SJCRH30 (cell line): ENCODE measurements at regions not wholly inside any gene's neighbourhood (a gene's known extent, or its start where the extent isn't known, plus 50 kb on each side); places are given as distances from the start of the nearest gene placed in this dataset.

ENCODE experiments used
- DNase-seq, 2 experiments: peaks; one replicate each; pipeline ENCODE4 v3.0.0-alpha.2; 2015 to 2020
- H3K27ac ChIP-seq: fragments of 250-450 bp; sonication (Bioruptor Pico); 2 replicates; pipeline ENCODE4 v1.5.1; 2020; ENCODE audit warnings: mild to moderate bottlenecking, moderate library complexity
- H3K27me3 ChIP-seq: fragments of 250-450 bp; sonication (Bioruptor Pico); 2 replicates; pipeline ENCODE4 v1.5.1; 2020; ENCODE audit warnings: mild to moderate bottlenecking, moderate library complexity
- H3K36me3 ChIP-seq: fragments of 250-450 bp; sonication (Bioruptor Pico); 2 replicates; pipeline ENCODE4 v1.5.1; 2020; ENCODE audit warnings: mild to moderate bottlenecking, moderate library complexity
- H3K4me1 ChIP-seq: fragments of 250-450 bp; sonication (Bioruptor Pico); 2 replicates; pipeline ENCODE4 v1.5.1; 2020; ENCODE audit warnings: mild to moderate bottlenecking, moderate library complexity
- H3K4me3 ChIP-seq: fragments of 250-450 bp; sonication (Bioruptor Pico); 2 replicates; pipeline ENCODE4 v1.5.1; 2020; ENCODE audit warnings: mild to moderate bottlenecking, moderate library complexity
- H3K9me3 ChIP-seq: fragments of 250-450 bp; sonication (Bioruptor Pico); replicated peaks from 2 replicates; pipeline ENCODE4 v1.5.1; 2020; ENCODE audit warnings: mild to moderate bottlenecking, moderate library complexity

DNA sequence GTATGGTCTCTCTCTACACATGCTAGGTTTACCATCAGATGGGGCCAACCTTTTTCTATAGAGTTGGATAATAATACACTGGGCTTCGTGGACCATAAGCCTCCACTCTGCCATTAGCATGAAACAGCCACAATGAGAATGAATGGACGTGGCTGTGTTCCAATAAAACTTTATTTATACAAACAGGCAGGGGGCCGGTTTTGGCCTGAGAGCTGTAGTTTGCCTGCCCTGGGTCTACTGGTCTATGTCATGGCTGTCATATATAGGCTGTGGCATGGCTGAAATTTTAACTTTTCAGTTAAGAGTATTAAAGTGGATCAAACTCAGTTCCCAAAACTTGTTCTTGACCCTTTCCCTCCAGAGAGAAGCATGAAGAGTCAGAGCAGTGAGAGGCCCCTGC lies 120.3 kb upstream of the MYL2 start:
- no peak overlapping the region for H3K27ac ChIP-seq
- H3K36me3 ChIP-seq: no peaks in the 10 kb centered on the region
- H3K27me3 ChIP-seq: peaks cover 4% of the 10 kb centered on the region; the same call in 1 of the 2 replicates
- H3K4me1 ChIP-seq: no peaks in the 10 kb centered on the region
- DNase-seq: no peak
- no peak overlapping the region for H3K4me3 ChIP-seq
- no peaks in the 10 kb centered on the region for H3K9me3 ChIP-seq

DNA sequence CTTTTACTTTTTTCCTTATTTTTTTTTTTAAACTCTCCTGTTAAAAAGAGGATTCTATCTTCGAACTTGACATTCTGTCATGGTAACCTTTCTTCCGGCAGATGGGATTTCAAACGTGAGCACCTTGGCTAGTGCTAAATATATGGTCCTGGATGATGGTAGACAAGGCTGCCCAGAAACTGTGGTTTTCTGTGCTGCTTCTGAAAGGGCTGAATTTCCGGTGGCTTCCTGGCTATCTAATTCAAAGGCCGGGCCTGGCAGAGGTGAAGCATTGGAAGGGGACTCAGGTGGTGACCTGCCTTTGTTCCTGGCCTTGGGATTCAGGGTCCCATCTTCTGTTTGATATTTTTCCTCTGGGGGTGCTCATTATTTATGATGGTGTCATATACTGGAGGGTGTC lies 118.6 kb upstream of the MYL2 start:
- Histone ChIP-seq H3K4me1 (no peaks in the 10 kb centered on the region), H3K9me3 (no peaks in the 10 kb centered on the region), H3K36me3 (no peaks in the 10 kb centered on the region), H3K4me3 (no peak overlapping the region), H3K27me3 (peaks cover 4% of the 10 kb centered on the region; the same call in 1 of the 2 replicates), H3K27ac (no peak overlapping the region)
- no peak for DNase-seq

DNA sequence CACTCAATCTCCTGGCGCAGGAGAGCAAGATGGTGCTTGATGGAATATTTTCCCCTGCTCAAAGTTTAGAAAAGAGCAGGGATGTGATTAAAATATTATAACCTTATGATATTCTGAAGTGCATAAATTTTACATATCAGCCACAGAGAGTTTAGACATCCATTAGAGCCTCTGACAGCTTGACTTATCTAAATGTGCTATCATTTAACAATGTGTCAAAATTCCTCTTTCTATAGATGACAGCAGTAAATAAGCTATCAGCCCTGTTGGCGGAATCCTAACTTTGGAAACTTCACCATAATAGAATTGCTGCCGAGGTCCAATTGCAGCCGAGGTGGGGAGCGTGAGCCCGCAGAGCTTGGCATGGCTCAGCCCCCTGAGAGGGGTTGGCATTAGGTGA lies 117.7 kb upstream of the MYL2 start:
- H3K9me3 ChIP-seq: no peaks in the 10 kb centered on the region
- H3K4me3 ChIP-seq: no peak overlapping the region
- H3K36me3 ChIP-seq: no peaks in the 10 kb centered on the region
- no peaks in the 10 kb centered on the region for H3K4me1 ChIP-seq
- peaks cover 4% of the 10 kb centered on the region; the same call in 1 of the 2 replicates for H3K27me3 ChIP-seq
- no peak for DNase-seq
- H3K27ac ChIP-seq: no peak overlapping the region

GRCh38 chr12:111037047-111037446 lies 116.7 kb upstream of the MYL2 start:
- no peaks in the 10 kb centered on the region for H3K9me3 ChIP-seq
- no peak overlapping the region for H3K27ac ChIP-seq
- peaks cover 4% of the 10 kb centered on the region; the same call in 1 of the 2 replicates for H3K27me3 ChIP-seq
- DNase-seq: no peak
- H3K36me3 ChIP-seq: no peaks in the 10 kb centered on the region
- H3K4me1 ChIP-seq: no peaks in the 10 kb centered on the region
- no peak overlapping the region for H3K4me3 ChIP-seq

DNA sequence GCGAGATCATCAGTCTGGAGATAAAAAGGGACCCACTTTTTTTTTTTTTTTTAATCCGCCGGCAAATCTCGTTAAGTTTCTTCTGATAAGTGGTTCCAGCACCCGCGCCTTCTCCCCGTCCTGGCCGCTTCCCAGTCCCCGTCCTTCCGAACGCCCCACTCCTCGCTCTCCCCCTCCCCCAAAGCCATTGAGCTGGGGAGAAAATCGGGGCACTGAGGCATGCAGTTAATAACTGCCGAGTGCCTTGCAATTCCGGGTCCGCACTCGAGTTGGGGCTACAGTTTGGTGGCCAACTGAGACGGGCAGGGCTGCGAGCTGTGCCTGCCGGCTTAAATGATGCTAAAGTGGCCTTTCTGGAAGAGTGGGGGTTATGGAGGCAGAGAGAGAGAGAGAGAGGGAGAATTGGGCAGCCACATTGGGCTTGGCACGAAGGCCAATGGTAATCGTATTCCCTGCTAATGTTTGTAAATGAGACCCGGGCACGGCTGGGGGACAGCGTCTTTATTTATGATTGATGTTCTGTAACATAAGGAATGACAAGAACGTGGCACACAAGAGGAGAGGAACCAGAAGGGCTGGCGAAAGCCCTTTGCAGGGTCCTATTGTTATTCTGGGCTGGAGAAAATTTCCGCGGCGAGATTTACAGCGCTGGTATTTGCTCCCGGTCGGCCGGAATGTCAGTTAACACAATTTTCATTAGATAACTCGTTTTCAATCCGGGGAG lies 115.4 kb upstream of the MYL2 start:
- no peaks in the 10 kb centered on the region for H3K9me3 ChIP-seq
- no peaks in the 10 kb centered on the region for H3K36me3 ChIP-seq
- no peak overlapping the region for H3K27ac ChIP-seq
- DNase-seq: no peak
- H3K27me3 ChIP-seq: peaks cover 7% of the 10 kb centered on the region; the same call in 1 of the 2 replicates
- H3K4me1 ChIP-seq: no peaks in the 10 kb centered on the region
- no peak overlapping the region for H3K4me3 ChIP-seq

GRCh38 chr12:111034886-111035577 lies 114.7 kb upstream of the MYL2 start:
- H3K36me3 ChIP-seq: no peaks in the 10 kb centered on the region
- no peak overlapping the region for H3K4me3 ChIP-seq
- peaks cover 7% of the 10 kb centered on the region; the same call in 1 of the 2 replicates for H3K27me3 ChIP-seq
- H3K4me1 ChIP-seq: no peaks in the 10 kb centered on the region
- H3K9me3 ChIP-seq: no peaks in the 10 kb centered on the region
- no peak overlapping the region for H3K27ac ChIP-seq
- no peak for DNase-seq

DNA sequence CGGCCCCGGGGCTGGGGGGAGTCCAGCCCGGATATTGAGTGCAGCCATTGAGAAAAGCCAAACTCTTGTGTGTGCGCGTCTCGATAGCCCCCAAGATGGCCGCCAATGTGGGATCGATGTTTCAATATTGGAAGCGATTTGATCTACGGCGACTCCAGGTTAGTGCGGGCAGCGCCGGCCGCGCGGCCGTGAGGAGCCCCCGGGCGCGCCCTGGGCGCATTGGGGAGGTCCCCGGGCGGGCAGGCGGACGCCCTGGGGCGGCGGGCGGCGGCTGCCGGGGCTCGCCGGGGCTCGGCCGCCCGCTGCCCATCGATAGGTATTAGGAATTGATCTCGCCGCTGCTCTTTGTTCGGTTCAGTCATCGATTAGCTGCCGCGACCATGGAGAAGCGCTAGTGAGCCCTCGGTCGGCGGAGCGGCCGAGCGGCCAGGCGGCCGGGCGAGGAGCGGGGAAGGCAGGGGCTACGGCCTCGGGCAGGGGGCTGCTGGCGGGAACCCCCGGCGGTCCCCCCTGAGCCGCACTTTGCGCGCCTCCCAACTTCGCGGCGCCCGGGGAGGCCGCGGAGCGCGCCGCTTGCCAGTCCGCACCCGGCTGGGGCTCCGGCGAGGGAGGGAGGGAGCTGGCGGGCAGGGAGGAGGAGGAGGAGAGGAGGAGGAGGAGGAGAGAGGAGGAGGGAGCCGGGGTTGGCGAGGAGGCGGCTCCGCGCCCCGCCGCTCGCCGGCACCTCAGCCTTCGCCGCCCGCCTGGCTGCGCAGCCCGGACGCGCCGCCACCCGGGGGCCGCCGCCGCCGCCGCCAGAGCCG lies 113.9 kb upstream of the MYL2 start, which contains the start of gene CUX2:
CUX2 (plus strand) TSS at position 83 of the 803 bp plus-strand sequence.
- Histone ChIP-seq H3K4me3 (no peak within 1 kb of the TSS), H3K9me3 (no peaks in the 10 kb centered on the region), H3K27ac (no peak within 1 kb of the TSS), H3K36me3 (no peaks in the 10 kb centered on the region), H3K27me3 (peaks cover 7% of the 10 kb centered on the region; the same call in 1 of the 2 replicates), H3K4me1 (no peaks in the 10 kb centered on the region)
- no peak for DNase-seq

DNA sequence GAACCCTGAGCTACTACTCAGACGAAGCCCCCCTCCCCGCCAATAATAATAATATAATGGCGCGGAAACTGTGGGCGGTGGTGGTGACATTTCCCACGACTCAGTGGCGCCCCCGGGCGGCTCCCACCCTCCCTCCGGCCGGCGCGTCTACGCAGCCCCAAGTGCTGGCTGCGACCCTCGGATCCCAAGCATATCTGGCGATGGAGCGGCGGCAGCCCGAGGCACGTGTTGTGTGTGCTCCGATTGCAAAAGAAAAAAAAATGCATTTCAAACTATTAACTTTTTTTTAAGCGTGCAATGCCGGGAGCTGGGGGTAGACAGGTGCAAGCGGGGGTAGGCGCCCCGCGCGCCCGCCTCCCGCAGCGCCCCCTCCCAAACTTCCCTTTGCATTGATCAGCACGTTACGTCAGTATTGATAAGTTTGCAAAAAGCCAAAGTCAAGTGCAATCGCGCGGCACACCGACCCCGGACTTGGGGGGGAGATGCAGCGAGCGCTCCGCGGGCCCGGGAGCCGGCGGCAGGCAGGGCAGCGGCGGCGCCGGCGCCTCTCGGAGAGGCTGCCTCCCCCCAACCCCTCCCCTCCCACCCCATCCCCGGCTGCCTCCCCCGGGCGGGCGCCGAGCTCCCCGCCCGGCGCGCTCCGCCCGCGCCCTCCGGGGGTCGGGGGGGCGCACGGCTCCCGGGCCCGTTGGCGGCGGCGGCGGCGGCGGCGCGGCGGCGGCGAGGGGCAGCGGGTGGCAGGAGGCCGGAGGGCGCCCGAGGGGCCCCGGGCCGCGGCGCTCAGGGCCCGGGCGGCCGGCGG lies 113.1 kb upstream of the MYL2 start:
- Histone ChIP-seq H3K4me1 (no peaks in the 10 kb centered on the region), H3K27ac (no peak overlapping the region), H3K36me3 (no peaks in the 10 kb centered on the region), H3K4me3 (no peak overlapping the region), H3K9me3 (no peaks in the 10 kb centered on the region), H3K27me3 (peaks cover 7% of the 10 kb centered on the region; the same call in 1 of the 2 replicates)
- DNase-seq: no peak

GRCh38 chr12:111032591-111032919 lies 112.2 kb upstream of the MYL2 start:
- H3K36me3 ChIP-seq: no peaks in the 10 kb centered on the region
- DNase-seq: no peak
- H3K9me3 ChIP-seq: no peaks in the 10 kb centered on the region
- H3K27ac ChIP-seq: no peak overlapping the region
- no peak overlapping the region for H3K4me3 ChIP-seq
- no peaks in the 10 kb centered on the region for H3K4me1 ChIP-seq
- 0 out of 2 replicates have a peak, but pooled peaks cover 3% of the 10 kb centered on the region for H3K27me3 ChIP-seq

DNA sequence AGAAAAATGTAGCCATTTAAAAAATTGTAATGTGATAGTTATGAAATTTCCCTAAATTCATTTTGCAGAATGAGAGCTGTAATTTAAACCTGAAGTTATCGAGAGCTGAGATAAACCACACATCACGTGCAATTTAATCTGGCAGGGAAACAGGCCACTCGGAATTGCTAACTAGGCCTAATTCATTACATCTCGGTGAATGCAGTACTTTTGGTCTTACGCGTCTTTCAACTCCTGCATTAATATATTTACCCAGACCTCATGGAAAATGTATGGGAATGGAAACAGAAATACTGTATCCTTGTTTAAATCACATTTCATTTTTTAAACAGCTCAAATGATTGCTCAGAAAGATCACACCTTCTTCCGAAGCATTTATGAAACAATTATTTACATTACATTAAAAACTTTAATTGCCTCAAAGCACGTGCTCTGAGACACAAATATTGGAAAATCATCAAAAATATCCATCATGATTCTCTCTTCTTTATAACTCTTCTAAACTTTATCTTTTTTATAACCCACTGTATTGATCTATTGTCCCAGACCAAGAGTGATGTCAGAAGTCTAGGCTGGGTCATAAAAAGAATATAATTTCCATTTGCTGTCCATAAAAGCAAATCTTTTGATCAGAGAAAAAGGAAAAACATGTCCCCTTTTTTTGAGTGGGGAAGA lies 111.7 kb upstream of the MYL2 start:
- 0 out of 2 replicates have a peak, but pooled peaks cover 3% of the 10 kb centered on the region for H3K27me3 ChIP-seq

GRCh38 chr12:111030800-111031199 lies 110.4 kb upstream of the MYL2 start:
- DNase-seq: no peak
- no peak overlapping the region for H3K4me3 ChIP-seq
- H3K36me3 ChIP-seq: no peaks in the 10 kb centered on the region
- no peaks in the 10 kb centered on the region for H3K9me3 ChIP-seq
- H3K27ac ChIP-seq: no peak overlapping the region
- no peaks in the 10 kb centered on the region for H3K4me1 ChIP-seq
- 0 out of 2 replicates have a peak, but pooled peaks cover 3% of the 10 kb centered on the region for H3K27me3 ChIP-seq

More for the DNA sequence above, 111.7 kb upstream of the MYL2 start:
- Histone ChIP-seq H3K4me3 (no peak overlapping the region), H3K4me1 (no peaks in the 10 kb centered on the region), H3K36me3 (no peaks in the 10 kb centered on the region), H3K9me3 (no peaks in the 10 kb centered on the region), H3K27ac (no peak overlapping the region)
- no peak for DNase-seq

DNA sequence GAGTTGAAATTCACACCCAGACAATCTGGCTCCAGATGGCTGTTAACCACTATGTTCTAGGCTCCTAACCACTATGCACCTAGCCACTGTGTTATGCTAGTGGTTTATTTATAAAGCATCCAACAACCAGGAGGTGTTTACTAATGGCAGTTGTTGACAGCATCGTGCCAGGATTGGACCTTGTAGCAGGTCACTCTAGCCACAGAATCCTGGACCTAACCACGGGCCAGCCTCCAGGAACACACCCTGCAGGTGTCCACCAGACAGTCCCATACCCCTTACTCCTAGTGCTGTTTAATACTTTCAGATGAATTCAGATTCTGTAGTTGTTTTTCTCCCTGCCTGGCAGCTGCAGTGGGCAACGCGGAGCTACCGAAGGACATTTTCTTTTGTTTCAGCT lies 109.4 kb upstream of the MYL2 start:
- H3K4me1 ChIP-seq: no peaks in the 10 kb centered on the region
- 0 out of 2 replicates have a peak, but pooled peaks cover 3% of the 10 kb centered on the region for H3K27me3 ChIP-seq
- no peak for DNase-seq

DNA sequence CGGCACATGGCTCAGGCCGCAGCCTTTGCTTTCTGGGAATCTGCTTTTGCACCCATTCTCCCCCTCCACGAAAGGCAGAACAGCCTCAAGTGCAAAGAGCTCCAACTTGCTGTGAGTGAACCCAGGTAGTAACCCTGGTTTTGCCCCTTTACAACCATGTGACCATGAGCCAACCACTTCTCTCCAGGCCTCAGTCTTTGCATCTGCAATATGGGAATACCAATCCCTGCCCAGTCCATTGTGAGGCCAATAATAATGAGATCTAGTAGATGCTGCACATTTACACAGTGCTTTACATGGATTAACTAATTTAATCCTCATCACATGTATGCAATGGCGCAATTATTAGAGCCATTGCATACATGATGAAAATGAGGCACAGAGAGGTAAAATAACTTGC lies 108.9 kb upstream of the MYL2 start:
- Histone ChIP-seq H3K4me1 (no peaks in the 10 kb centered on the region), H3K36me3 (no peaks in the 10 kb centered on the region), H3K27ac (no peak overlapping the region), H3K9me3 (no peaks in the 10 kb centered on the region), H3K4me3 (no peak overlapping the region), H3K27me3 (0 out of 2 replicates have a peak, but pooled peaks cover 3% of the 10 kb centered on the region)
- DNase-seq: no peak

More for the DNA sequence above, 109.4 kb upstream of the MYL2 start:
- no peak overlapping the region for H3K4me3 ChIP-seq
- H3K9me3 ChIP-seq: no peaks in the 10 kb centered on the region
- H3K27ac ChIP-seq: no peak overlapping the region
- no peaks in the 10 kb centered on the region for H3K36me3 ChIP-seq

GRCh38 chr12:111028830-111029229 lies 108.5 kb upstream of the MYL2 start:
- Histone ChIP-seq H3K36me3 (no peaks in the 10 kb centered on the region), H3K4me1 (no peaks in the 10 kb centered on the region), H3K27me3 (0 out of 2 replicates have a peak, but pooled peaks cover 3% of the 10 kb centered on the region), H3K9me3 (no peaks in the 10 kb centered on the region), H3K27ac (no peak overlapping the region), H3K4me3 (no peak overlapping the region)
- no peak for DNase-seq
